Kidney (tissue), 13 donors: ENCODE measurements at regions not wholly inside any gene's neighbourhood (a gene's known extent, or its start where the extent isn't known, plus 50 kb on each side); places are given as distances from the start of the nearest gene placed in this dataset.

ENCODE experiments used
- DNase-seq, 5 donors: peaks; one replicate each; pipeline ENCODE4 v3.0.0-alpha.2; 2013 to 2020
- FAIRE-seq: peaks from 2 replicates; lab custom pipeline; 2012; peaks lifted over from hg19 to GRCh38; lab: Jason Lieb, UNC
- H3K27ac ChIP-seq, 2 donors: one replicate each; pipeline ENCODE4 v1.7.0; 2013; ENCODE audit warnings: low read depth in 2 of 2, low read length in 2 of 2, inconsistent platforms in 1 of 2
- H3K27me3 ChIP-seq: one replicate; pipeline ENCODE4 v1.7.1; 2013; ENCODE audit warnings: low read length, inconsistent platforms; ENCODE audit not compliant: control insufficient read depth, insufficient read depth
- H3K36me3 ChIP-seq, 3 donors: one replicate each; pipeline versions ENCODE4 v1.7.0 to v1.7.1; 2013; ENCODE audit warnings: low read length in 3 of 3, control low read depth in 1 of 3, inconsistent platforms in 1 of 3; ENCODE audit not compliant: insufficient read depth in 3 of 3, control insufficient read depth in 2 of 3
- H3K4me1 ChIP-seq, 3 donors: one replicate each; pipeline versions ENCODE4 v1.7.0 to v1.7.1; 2013; ENCODE audit warnings: low read length in 3 of 3, inconsistent platforms in 1 of 3, low read depth in 1 of 3; ENCODE audit not compliant: control insufficient read depth in 2 of 3, insufficient read depth in 2 of 3
- H3K4me3 ChIP-seq, 3 donors: one replicate each; pipeline versions ENCODE4 v1.7.0 to v1.8.1; 2013; ENCODE audit warnings: low read length in 3 of 3, control low read depth in 1 of 3, inconsistent platforms in 1 of 3
- H3K9ac ChIP-seq, 3 donors: one replicate each; pipeline versions ENCODE4 v1.7.0 to v1.7.1; 2013; ENCODE audit warnings: low read length in 3 of 3, control low read depth in 1 of 3, inconsistent platforms in 1 of 3
- H3K9me3 ChIP-seq, 3 donors: one replicate each; pipeline versions ENCODE4 v1.7.0 to v1.7.1; 2013; ENCODE audit warnings: low read length in 3 of 3, control low read depth in 1 of 3, inconsistent platforms in 1 of 3; ENCODE audit not compliant: control insufficient read depth in 2 of 3, insufficient read depth in 1 of 3
- CTCF ChIP-seq: IDR thresholded peaks from 3 replicates; pipeline ENCODE4 v1.5.1; 2012; ENCODE audit warnings: mild to moderate bottlenecking, moderate library complexity, borderline replicate concordance; ENCODE audit not compliant: insufficient read depth; ENCODE audit errors: extremely low read depth
- intact Hi-C: fragments of 100-400 bp; cut with DNase I; formaldehyde crosslinking; loops from one replicate; pipeline ENCODE4 v1.11.1; 2022
- donor health status: control.
- donor health status: control.
- donor health status: control.
- donor health status: control.
- donor health status: control.
- donor health status: DM: yes; HTN: yes; CAD: no.
- donor health status: Normal renal cell carcinoma (clear cell type).

GRCh38 chr11:105226766-105227165 lies 87.2 kb upstream of the CARD18 start:
- H3K4me1 ChIP-seq, result no peaks in the 10 kb centered on the region
- intact Hi-C loops, result no loop called here
- H3K27me3 ChIP-seq, result no peaks in the 10 kb centered on the region
- no peak overlapping the region for H3K27ac ChIP-seq
- DNase-seq, result no peak
- H3K4me3 ChIP-seq, result no peak overlapping the region
- no peaks in the 10 kb centered on the region for H3K9me3 ChIP-seq
- H3K9ac ChIP-seq, result no peak overlapping the region
- TF ChIP-seq CTCF, result no peak
- FAIRE-seq, result no peak
- no peaks in the 10 kb centered on the region for H3K36me3 ChIP-seq

GRCh38 chr11:105226091-105226490 lies 86.5 kb upstream of the CARD18 start:
- H3K27me3 ChIP-seq, result no peaks in the 10 kb centered on the region
- H3K27ac ChIP-seq, result no peak overlapping the region
- no peaks in the 10 kb centered on the region for H3K4me1 ChIP-seq
- H3K9me3 ChIP-seq, result no peaks in the 10 kb centered on the region
- intact Hi-C loops, result no loop called here
- no peaks in the 10 kb centered on the region for H3K36me3 ChIP-seq
- FAIRE-seq (no peak), DNase-seq (no peak)
- no peak for TF ChIP-seq CTCF
- H3K9ac ChIP-seq, result no peak overlapping the region
- H3K4me3 ChIP-seq, result no peak overlapping the region

GRCh38 chr11:105224482-105225253 lies 85.1 kb upstream of the CARD18 start:
- Histone ChIP-seq H3K4me1 (no peaks in the 10 kb centered on the region), H3K36me3 (no peaks in the 10 kb centered on the region), H3K9me3 (no peaks in the 10 kb centered on the region), H3K27ac (no peak overlapping the region), H3K4me3 (no peak overlapping the region), H3K9ac (no peak overlapping the region), H3K27me3 (no peaks in the 10 kb centered on the region)
- FAIRE-seq, result no peak
- TF ChIP-seq CTCF, result no peak
- DNase-seq, result no peak
- intact Hi-C loops, result no loop called here

- TF ChIP-seq CTCF, result no peak
- FAIRE-seq (no peak), DNase-seq (no peak)
- H3K27me3 ChIP-seq, result no peaks in the 10 kb centered on the region
- no peak overlapping the region for H3K27ac ChIP-seq
- no peaks in the 10 kb centered on the region for H3K4me1 ChIP-seq
- no peaks in the 10 kb centered on the region for H3K9me3 ChIP-seq
- no peaks in the 10 kb centered on the region for H3K36me3 ChIP-seq
- H3K4me3 ChIP-seq, result no peak overlapping the region
- intact Hi-C loops, result no loop called here
- H3K9ac ChIP-seq, result no peak overlapping the region
These were observed 80.6 kb upstream of the CARD18 start for GRCh38 chr11:105220121-105220520.
